Kidney capillary endothelial cell (primary cell): ENCODE measurements at regions not wholly inside any gene's neighbourhood (a gene's known extent, or its start where the extent isn't known, plus 50 kb on each side); places are given as distances from the start of the nearest gene placed in this dataset.

ENCODE experiments used
- DNase-seq: peaks from one replicate; pipeline ENCODE4 v3.0.0-alpha.2; 2018; ENCODE audit warnings: low spot score

- DNase-seq, result no peak
Measured at GRCh38 chr9:82584349-82584863, 478.5 kb downstream of the RASEF start.

- DNase-seq, result no peak
Measured at GRCh38 chr9:82586918-82587356, 476.0 kb downstream of the RASEF start.

GRCh38 chr9:82588301-82589180, 474.4 kb downstream of the RASEF start:
- DNase-seq, result no peak

GRCh38 chr9:82590845-82591244, 472.1 kb downstream of the RASEF start:
- DNase-seq, result no peak

GRCh38 chr9:82593501-82593900, 469.4 kb downstream of the RASEF start:
- DNase-seq, result no peak

GRCh38 chr9:82597241-82598203, 465.4 kb downstream of the RASEF start:
- DNase-seq, result no peak

- no peak for DNase-seq
Measured at GRCh38 chr9:82598241-82599039, 464.5 kb downstream of the RASEF start.

GRCh38 chr9:82599336-82599949, 463.5 kb downstream of the RASEF start:
- DNase-seq, result no peak

GRCh38 chr9:82600536-82601292, 462.2 kb downstream of the RASEF start:
- no peak for DNase-seq

- DNase-seq, result no peak
Measured at GRCh38 chr9:82601293-82601771, 461.6 kb downstream of the RASEF start.

- no peak for DNase-seq
Measured at GRCh38 chr9:82604947-82605656, 457.8 kb downstream of the RASEF start.

- DNase-seq, result no peak
Measured at GRCh38 chr9:82605657-82606031, 457.3 kb downstream of the RASEF start.

GRCh38 chr9:82606071-82606470, 456.9 kb downstream of the RASEF start:
- no peak for DNase-seq

GRCh38 chr9:82606492-82607382, 456.2 kb downstream of the RASEF start:
- peak; percentile 33 for DNase-seq

- no peak for DNase-seq
Measured at GRCh38 chr9:82608487-82608886, 454.5 kb downstream of the RASEF start.

- no peak for DNase-seq
Measured at GRCh38 chr9:82612942-82613341, 450.0 kb downstream of the RASEF start.

- no peak for DNase-seq
Measured at GRCh38 chr9:82613498-82613897, 449.4 kb downstream of the RASEF start.

- DNase-seq, result no peak
Measured at GRCh38 chr9:82616545-82616944, 446.4 kb downstream of the RASEF start.

GRCh38 chr9:82621447-82621846, 441.5 kb downstream of the RASEF start:
- no peak for DNase-seq
